Naive thymus-derived CD4-positive, alpha-beta T cell (primary cell): ENCODE measurements at regions not wholly inside any gene's neighbourhood (a gene's known extent, or its start where the extent isn't known, plus 50 kb on each side); places are given as distances from the start of the nearest gene placed in this dataset.

ENCODE experiments used
- ATAC-seq: fragments of 150-1000 bp; cut with Tn5 transposase; 2 replicates; pipeline ENCODE4 v1.10.0; 2021; ENCODE audit warnings: mild to moderate bottlenecking, moderate library complexity
- CTCF ChIA-PET: fragments of 350-600 bp; sonication (Branson Sonifier 250); formaldehyde crosslinking; loops from one replicate; lab custom pipeline; 2021; ENCODE audit warnings: antibody characterized with exemption; lab: Charles Lee
- POLR2A ChIA-PET: fragments of 350-600 bp; sonication (Branson Sonifier 250); formaldehyde crosslinking; loops from one replicate; lab custom pipeline; 2021; ENCODE audit warnings: antibody characterized with exemption, inconsistent platforms; lab: Charles Lee
- DNase-seq, 9 donors: peaks; one replicate each; pipeline versions ENCODE4 v3.0.0 to v3.0.0-alpha.2; 2020 to 2022; ENCODE audit warnings: mixed read lengths in 1 of 9
- H3K27ac ChIP-seq: one replicate; pipeline ENCODE4 v1.7.0; 2013; ENCODE audit warnings: mild to moderate bottlenecking, low read depth, low read length, moderate library complexity
- H3K27me3 ChIP-seq, 2 donors: one replicate each; pipeline ENCODE4 v1.7.0; 2013; ENCODE audit warnings: low read length in 2 of 2, mild to moderate bottlenecking in 2 of 2, moderate library complexity in 2 of 2; ENCODE audit not compliant: control insufficient read depth in 2 of 2, insufficient read depth in 2 of 2
- H3K36me3 ChIP-seq, 3 experiments: 1 replicate in 2 of 3; 2 replicates in 1 of 3; pipeline ENCODE4 v1.7.0; 2013; ENCODE audit warnings: low read length in 3 of 3, mild to moderate bottlenecking in 3 of 3, moderate library complexity in 1 of 3; ENCODE audit not compliant: insufficient read depth in 3 of 3, control insufficient read depth in 2 of 3
- H3K4me1 ChIP-seq, 2 donors: one replicate each; pipeline ENCODE4 v1.7.0; 2013; ENCODE audit warnings: low read length in 2 of 2, mild to moderate bottlenecking in 2 of 2, moderate library complexity in 1 of 2; ENCODE audit not compliant: control insufficient read depth in 2 of 2, insufficient read depth in 2 of 2
- H3K4me3 ChIP-seq: 2 replicates; pipeline ENCODE4 v1.7.0; 2013; ENCODE audit warnings: mild to moderate bottlenecking, low read length
- H3K9me3 ChIP-seq, 3 experiments: 1 replicate in 2 of 3; 2 replicates in 1 of 3; pipeline ENCODE4 v1.7.0; 2013; ENCODE audit warnings: low read length in 3 of 3; ENCODE audit not compliant: control insufficient read depth in 2 of 3
- H3K27ac Mint-ChIP-seq, 9 donors: one replicate each; pipeline ENCODE4 v1.8.0; 2020 to 2022; ENCODE audit warnings: mixed read lengths in 9 of 9, mild to moderate bottlenecking in 8 of 9, moderate library complexity in 5 of 9, inconsistent platforms in 2 of 9
- H3K27me3 Mint-ChIP-seq, 5 donors: one replicate each; pipeline ENCODE4 v1.8.0; 2021 to 2022; ENCODE audit warnings: mixed read lengths in 5 of 5, mild to moderate bottlenecking in 1 of 5
- H3K36me3 Mint-ChIP-seq, 5 donors: one replicate each; pipeline ENCODE4 v1.8.0; 2020 to 2022; ENCODE audit warnings: mixed read lengths in 5 of 5, mild to moderate bottlenecking in 3 of 5, inconsistent platforms in 1 of 5
- H3K4me1 Mint-ChIP-seq, 7 donors: one replicate each; pipeline ENCODE4 v1.8.0; 2020 to 2022; ENCODE audit warnings: mixed read lengths in 7 of 7, mild to moderate bottlenecking in 3 of 7, inconsistent platforms in 1 of 7
- H3K4me3 Mint-ChIP-seq, 10 donors: one replicate each; pipeline ENCODE4 v1.8.0; 2020 to 2022; ENCODE audit warnings: mild to moderate bottlenecking in 10 of 10, mixed read lengths in 10 of 10, moderate library complexity in 6 of 10, inconsistent platforms in 2 of 10
- H3K9me3 Mint-ChIP-seq, 11 donors: one replicate each; pipeline ENCODE4 v1.8.0; 2020 to 2022; ENCODE audit warnings: mixed read lengths in 11 of 11, mild to moderate bottlenecking in 4 of 11, inconsistent platforms in 1 of 11, moderate library complexity in 1 of 11
- intact Hi-C, 2 donors: fragments of 100-400 bp; cut with micrococcal nuclease; formaldehyde crosslinking; loops; one replicate each; pipeline ENCODE4 v1.15.1; 2023

GRCh38 chr7:35526645-35527044, 168.3 kb downstream of the HERPUD2 start:
- no peaks in the 10 kb centered on the region for H3K36me3 ChIP-seq
- ChIA-PET POLR2A (no interaction called here), CTCF (no interaction called here)
- Mint-ChIP-seq H3K4me3 (no peak overlapping the region), H3K27me3 (peaks cover 9 to 35% (median 16%) of the 10 kb centered on the region in 5 donors), H3K36me3 (no peaks in the 10 kb centered on the region), H3K9me3 (no peaks in the 10 kb centered on the region), H3K4me1 (no peaks in the 10 kb centered on the region), H3K27ac (no peak overlapping the region)
- no peak for ATAC-seq
- no peaks in the 10 kb centered on the region for H3K9me3 ChIP-seq
- no peak overlapping the region for H3K27ac ChIP-seq
- intact Hi-C loops, result no loop called here
- H3K4me1 ChIP-seq, result no peaks in the 10 kb centered on the region
- H3K27me3 ChIP-seq, result no peaks in the 10 kb centered on the region
- no peak for DNase-seq
- no peak overlapping the region for H3K4me3 ChIP-seq

- POLR2A ChIA-PET, result no interaction called here
- Mint-ChIP-seq H3K4me1 (peaks cover 0 to 6% (median 4%) of the 10 kb centered on the region in 7 donors), H3K9me3 (no peaks in the 10 kb centered on the region), H3K4me3 (no peak overlapping the region), H3K27me3 (peaks cover 9 to 39% (median 23%) of the 10 kb centered on the region in 5 donors), H3K36me3 (no peaks in the 10 kb centered on the region), H3K27ac (no peak overlapping the region)
- Histone ChIP-seq H3K27ac (no peak overlapping the region), H3K4me3 (no peak overlapping the region), H3K36me3 (no peaks in the 10 kb centered on the region), H3K4me1 (no peaks in the 10 kb centered on the region), H3K27me3 (no peaks in the 10 kb centered on the region), H3K9me3 (no peaks in the 10 kb centered on the region)
- ATAC-seq, result no peak
- intact Hi-C loops, result loop anchor here (5.0 kb wide), 3 partner anchors 337 to 1202 kb away; no protein-coding TSS in a partner anchor
- DNase-seq, result no peak
- CTCF ChIA-PET, result no interaction called here
Observed at GRCh38 chr7:35524112-35524804, 170.7 kb downstream of the HERPUD2 start.

GRCh38 chr7:35523292-35523691, 171.6 kb downstream of the HERPUD2 start:
- Histone ChIP-seq H3K27ac (no peak overlapping the region), H3K27me3 (no peaks in the 10 kb centered on the region), H3K4me3 (no peak overlapping the region), H3K36me3 (no peaks in the 10 kb centered on the region), H3K4me1 (no peaks in the 10 kb centered on the region), H3K9me3 (no peaks in the 10 kb centered on the region)
- no peaks in the 10 kb centered on the region for H3K36me3 Mint-ChIP-seq
- no peak overlapping the region for H3K4me3 Mint-ChIP-seq
- ChIA-PET POLR2A (no interaction called here), CTCF (no interaction called here)
- DNase-seq (no peak), ATAC-seq (no peak)
- peaks cover 0 to 6% (median 4%) of the 10 kb centered on the region in 7 donors for H3K4me1 Mint-ChIP-seq
- no peak overlapping the region for H3K27ac Mint-ChIP-seq
- peaks cover 9 to 37% (median 24%) of the 10 kb centered on the region in 5 donors for H3K27me3 Mint-ChIP-seq
- intact Hi-C loops, result loop anchor here (5.0 kb wide), 3 partner anchors 336 to 1201 kb away; no protein-coding TSS in a partner anchor
- no peaks in the 10 kb centered on the region for H3K9me3 Mint-ChIP-seq

- H3K36me3 ChIP-seq, result no peaks in the 10 kb centered on the region
- Mint-ChIP-seq H3K4me1 (peaks cover 0 to 6% (median 4%) of the 10 kb centered on the region in 7 donors), H3K9me3 (no peaks in the 10 kb centered on the region), H3K27ac (no peak overlapping the region), H3K27me3 (peaks cover 9 to 34% (median 24%) of the 10 kb centered on the region in 5 donors), H3K36me3 (no peaks in the 10 kb centered on the region), H3K4me3 (no peak overlapping the region)
- no peak for DNase-seq
- POLR2A ChIA-PET, result no interaction called here
- intact Hi-C loops, result loop anchor here (5.0 kb wide), 3 partner anchors 335 to 1200 kb away; no protein-coding TSS in a partner anchor
- no peak overlapping the region for H3K4me3 ChIP-seq
- no peaks in the 10 kb centered on the region for H3K27me3 ChIP-seq
- no peak for ATAC-seq
- CTCF ChIA-PET, result no interaction called here
- H3K27ac ChIP-seq, result no peak overlapping the region
- no peaks in the 10 kb centered on the region for H3K4me1 ChIP-seq
- H3K9me3 ChIP-seq, result no peaks in the 10 kb centered on the region
Observed at GRCh38 chr7:35522697-35523096, 172.2 kb downstream of the HERPUD2 start.

GRCh38 chr7:35521941-35522340, 173.0 kb downstream of the HERPUD2 start:
- Mint-ChIP-seq H3K27me3 (peaks cover 6 to 33% (median 23%) of the 10 kb centered on the region in 5 donors), H3K9me3 (no peaks in the 10 kb centered on the region), H3K4me1 (peaks cover 0 to 6% (median 4%) of the 10 kb centered on the region in 7 donors), H3K36me3 (no peaks in the 10 kb centered on the region), H3K27ac (no peak overlapping the region), H3K4me3 (no peak overlapping the region)
- Histone ChIP-seq H3K4me3 (no peak overlapping the region), H3K27ac (no peak overlapping the region), H3K4me1 (no peaks in the 10 kb centered on the region), H3K27me3 (no peaks in the 10 kb centered on the region), H3K36me3 (no peaks in the 10 kb centered on the region), H3K9me3 (no peaks in the 10 kb centered on the region)
- intact Hi-C loops, result loop anchor here (5.0 kb wide), 3 partner anchors 335 to 1200 kb away; no protein-coding TSS in a partner anchor
- ChIA-PET CTCF (no interaction called here), POLR2A (no interaction called here)
- DNase-seq (no peak), ATAC-seq (no peak)

- Histone ChIP-seq H3K4me1 (no peaks in the 10 kb centered on the region), H3K9me3 (no peaks in the 10 kb centered on the region), H3K36me3 (no peaks in the 10 kb centered on the region), H3K27ac (no peak overlapping the region), H3K4me3 (no peak overlapping the region), H3K27me3 (no peaks in the 10 kb centered on the region)
- DNase-seq (no peak), ATAC-seq (no peak)
- intact Hi-C loops, result loop anchor here (1.0 to 5.0 kb wide), 5 partner anchors 96 to 1199 kb away; no protein-coding TSS in a partner anchor
- Mint-ChIP-seq H3K4me3 (no peak overlapping the region), H3K27ac (no peak overlapping the region), H3K36me3 (no peaks in the 10 kb centered on the region), H3K9me3 (no peaks in the 10 kb centered on the region), H3K4me1 (peaks cover 0 to 6% (median 4%) of the 10 kb centered on the region in 7 donors), H3K27me3 (peaks cover 0 to 33% (median 17%) of the 10 kb centered on the region in 5 donors)
- CTCF ChIA-PET, result interaction anchor here (0.7 kb wide), 1 partner anchor 481 kb away, joined by 3 read pairs; no protein-coding TSS in a partner anchor
- POLR2A ChIA-PET, result no interaction called here
Observed at GRCh38 chr7:35520810-35521625, 173.9 kb downstream of the HERPUD2 start.
